ENCODE measurements at regions not wholly inside any gene's neighbourhood (a gene's known extent, or its start where the extent isn't known, plus 50 kb on each side); places are given as distances from the start of the nearest gene placed in this dataset.
"Not testable (repeated sequence)": the region's sequence is repeated elsewhere in the genome, so short reads cannot be mapped to it uniquely, and the experiment has no call there.

GRCh38 chr1:177871613-177872307 lies 98.1 kb downstream of the SEC16B start:
- no peak overlapping the region for H2BK5ac ChIP-seq (ENCODE audit: low read depth, low read length, poor library complexity)
- no peaks in the 10 kb centered on the region for H3K9me3 ChIP-seq (ENCODE audit: insufficient read depth, low read depth, low read length)
- no peak overlapping the region for H2BK12ac ChIP-seq (ENCODE audit: low read length)
- no peak overlapping the region for H3K18ac ChIP-seq (ENCODE audit: low read length)
- H3K9ac ChIP-seq (ENCODE audit: low read length), result no peak overlapping the region
- WGBS (ENCODE audit: extremely low coverage, insufficient coverage, insufficient read length), result no CpG with 5 or more reads among the region's 7 CpGs
- H2AFZ ChIP-seq (ENCODE audit: insufficient read depth, low read length, poor library complexity), result no peak overlapping the region
- no peaks in the 10 kb centered on the region for H3K79me2 ChIP-seq (ENCODE audit: control insufficient read depth, insufficient read depth, low read length, poor library complexity)
- H3K14ac ChIP-seq (ENCODE audit: low read length), result no peak overlapping the region
- no peak overlapping the region for H3K4ac ChIP-seq (ENCODE audit: low read depth, low read length)
- H4K91ac ChIP-seq (ENCODE audit: low read depth, low read length), result no peak overlapping the region
- H3K4me3 ChIP-seq (ENCODE audit: low read depth, low read length), result no peak overlapping the region
- no peak overlapping the region for H2AK5ac ChIP-seq (ENCODE audit: low read length)
- no peak overlapping the region for H3K27ac ChIP-seq (ENCODE audit: low read depth, low read length)
- no peaks in the 10 kb centered on the region for H3K79me1 ChIP-seq (ENCODE audit: low read length)
- no peak for DNase-seq
- no peaks in the 10 kb centered on the region for H3K27me3 ChIP-seq (ENCODE audit: insufficient read depth, low read length)
- no peak overlapping the region for H4K8ac ChIP-seq (ENCODE audit: low read depth, low read length)
- no peak overlapping the region for H4K12ac ChIP-seq (ENCODE audit: low read depth, low read length)
- no peak overlapping the region for H2BK120ac ChIP-seq (ENCODE audit: insufficient read depth, low read length, poor library complexity)
- H3K23ac ChIP-seq (ENCODE audit: low read length), result no peak overlapping the region
- H3K4me1 ChIP-seq (ENCODE audit: control insufficient read depth in 1 of 2, insufficient read depth in 2 of 2, low read length in 2 of 2), result no peaks in the 10 kb centered on the region
- H3K36me3 ChIP-seq (ENCODE audit: control insufficient read depth in 1 of 2, insufficient read depth in 2 of 2, low read length in 2 of 2), result no peaks in the 10 kb centered on the region
- no peak overlapping the region for H3K4me2 ChIP-seq (ENCODE audit: low read length)

- Histone ChIP-seq H3K4me2 (ENCODE audit: low read length) (no peak overlapping the region), H2BK120ac (ENCODE audit: insufficient read depth, low read length, poor library complexity) (no peak overlapping the region), H4K91ac (ENCODE audit: low read depth, low read length) (no peak overlapping the region), H4K8ac (ENCODE audit: low read depth, low read length) (no peak overlapping the region), H3K23ac (ENCODE audit: low read length) (no peak overlapping the region), H2BK12ac (ENCODE audit: low read length) (no peak overlapping the region), H3K4me1 (ENCODE audit: control insufficient read depth in 1 of 2, insufficient read depth in 2 of 2, low read length in 2 of 2) (no peaks in the 10 kb centered on the region), H2BK5ac (ENCODE audit: low read depth, low read length, poor library complexity) (no peak overlapping the region), H2AK5ac (ENCODE audit: low read length) (no peak overlapping the region), H2AFZ (ENCODE audit: insufficient read depth, low read length, poor library complexity) (no peak overlapping the region), H3K79me2 (ENCODE audit: control insufficient read depth, insufficient read depth, low read length, poor library complexity) (no peaks in the 10 kb centered on the region), H3K27ac (ENCODE audit: low read depth, low read length) (no peak overlapping the region), H3K79me1 (ENCODE audit: low read length) (no peaks in the 10 kb centered on the region), H3K4me3 (ENCODE audit: low read depth, low read length) (no peak overlapping the region), H3K27me3 (ENCODE audit: insufficient read depth, low read length) (no peaks in the 10 kb centered on the region), H3K14ac (ENCODE audit: low read length) (no peak overlapping the region), H3K18ac (ENCODE audit: low read length) (no peak overlapping the region), H3K4ac (ENCODE audit: low read depth, low read length) (no peak overlapping the region), H3K36me3 (ENCODE audit: control insufficient read depth in 1 of 2, insufficient read depth in 2 of 2, low read length in 2 of 2) (no peaks in the 10 kb centered on the region), H3K9ac (ENCODE audit: low read length) (no peak overlapping the region), H3K9me3 (ENCODE audit: insufficient read depth, low read depth, low read length) (no peaks in the 10 kb centered on the region), H4K12ac (ENCODE audit: low read depth, low read length) (no peak overlapping the region)
- DNase-seq, result no peak
- no CpG with 5 or more reads among the region's 4 CpGs for WGBS (ENCODE audit: extremely low coverage, insufficient coverage, insufficient read length)
These were observed 100.3 kb downstream of the SEC16B start for GRCh38 chr1:177869586-177869985.

GRCh38 chr1:177869011-177869410 lies 100.8 kb downstream of the SEC16B start:
- H2BK5ac ChIP-seq (ENCODE audit: low read depth, low read length, poor library complexity); H3K4me2 ChIP-seq (ENCODE audit: low read length); H3K79me1 ChIP-seq (ENCODE audit: low read length); H2AK5ac ChIP-seq (ENCODE audit: low read length); DNase-seq; H2BK120ac ChIP-seq (ENCODE audit: insufficient read depth, low read length, poor library complexity); H4K12ac ChIP-seq (ENCODE audit: low read depth, low read length); H4K91ac ChIP-seq (ENCODE audit: low read depth, low read length); H3K4ac ChIP-seq (ENCODE audit: low read depth, low read length); H3K23ac ChIP-seq (ENCODE audit: low read length); H3K4me3 ChIP-seq (ENCODE audit: low read depth, low read length); H2BK12ac ChIP-seq (ENCODE audit: low read length); H3K4me1 ChIP-seq (ENCODE audit: control insufficient read depth in 1 of 2, insufficient read depth in 2 of 2, low read length in 2 of 2); H3K9me3 ChIP-seq (ENCODE audit: insufficient read depth, low read depth, low read length); H3K18ac ChIP-seq (ENCODE audit: low read length); H2AFZ ChIP-seq (ENCODE audit: insufficient read depth, low read length, poor library complexity); H3K79me2 ChIP-seq (ENCODE audit: control insufficient read depth, insufficient read depth, low read length, poor library complexity); H3K9ac ChIP-seq (ENCODE audit: low read length); H3K27ac ChIP-seq (ENCODE audit: low read depth, low read length); H3K27me3 ChIP-seq (ENCODE audit: insufficient read depth, low read length); H4K8ac ChIP-seq (ENCODE audit: low read depth, low read length); H3K14ac ChIP-seq (ENCODE audit: low read length); H3K36me3 ChIP-seq (ENCODE audit: control insufficient read depth in 1 of 2, insufficient read depth in 2 of 2, low read length in 2 of 2): not testable (repeated sequence)

GRCh38 chr1:177865807-177866206 lies 104.1 kb downstream of the SEC16B start:
- no peak overlapping the region for H4K8ac ChIP-seq (ENCODE audit: low read depth, low read length)
- WGBS (ENCODE audit: extremely low coverage, insufficient coverage, insufficient read length), result no CpG with 5 or more reads among the region's 3 CpGs

More at GRCh38 chr1:177865807-177866206, 104.1 kb downstream of the SEC16B start:
- no peaks in the 10 kb centered on the region for H3K36me3 ChIP-seq (ENCODE audit: control insufficient read depth in 1 of 2, insufficient read depth in 2 of 2, low read length in 2 of 2)
- H3K9me3 ChIP-seq (ENCODE audit: insufficient read depth, low read depth, low read length), result no peaks in the 10 kb centered on the region
- H3K4me1 ChIP-seq (ENCODE audit: control insufficient read depth in 1 of 2, insufficient read depth in 2 of 2, low read length in 2 of 2), result no peaks in the 10 kb centered on the region
- H3K27me3 ChIP-seq (ENCODE audit: insufficient read depth, low read length), result no peaks in the 10 kb centered on the region
- H3K23ac ChIP-seq (ENCODE audit: low read length), result no peak overlapping the region
- H3K14ac ChIP-seq (ENCODE audit: low read length), result no peak overlapping the region
- DNase-seq, result no peak
- H4K91ac ChIP-seq (ENCODE audit: low read depth, low read length), result no peak overlapping the region
- H3K18ac ChIP-seq (ENCODE audit: low read length), result no peak overlapping the region
- H3K79me2 ChIP-seq (ENCODE audit: control insufficient read depth, insufficient read depth, low read length, poor library complexity), result no peaks in the 10 kb centered on the region
- no peak overlapping the region for H2BK120ac ChIP-seq (ENCODE audit: insufficient read depth, low read length, poor library complexity)
- no peak overlapping the region for H3K4me2 ChIP-seq (ENCODE audit: low read length)
- H3K9ac ChIP-seq (ENCODE audit: low read length), result no peak overlapping the region
- H2AFZ ChIP-seq (ENCODE audit: insufficient read depth, low read length, poor library complexity), result no peak overlapping the region
- H2BK12ac ChIP-seq (ENCODE audit: low read length), result no peak overlapping the region
- H3K79me1 ChIP-seq (ENCODE audit: low read length), result no peaks in the 10 kb centered on the region
- H3K4me3 ChIP-seq (ENCODE audit: low read depth, low read length), result no peak overlapping the region
- H4K12ac ChIP-seq (ENCODE audit: low read depth, low read length), result no peak overlapping the region
- H3K27ac ChIP-seq (ENCODE audit: low read depth, low read length), result no peak overlapping the region
- H2BK5ac ChIP-seq (ENCODE audit: low read depth, low read length, poor library complexity), result no peak overlapping the region
- H2AK5ac ChIP-seq (ENCODE audit: low read length), result no peak overlapping the region
- no peak overlapping the region for H3K4ac ChIP-seq (ENCODE audit: low read depth, low read length)
